ENCODE measurements at regions not wholly inside any gene's neighbourhood (a gene's known extent, or its start where the extent isn't known, plus 50 kb on each side); places are given as distances from the start of the nearest gene placed in this dataset.

- WGBS (ENCODE audit: low lambda C conversion rate): 50% methylated on average over 5 of the region's 5 CpGs
- intact Hi-C loops (cut with micrococcal nuclease; ENCODE audit: unreplicated experiment) (no loop called here), in situ Hi-C loops (cut with HindIII; ENCODE audit: extremely low pct_ligation_motif_present, low pct_unique_long_range_greater_than_20kb) (no loop called here)
- no peak overlapping the region for H3K4me2 ChIP-seq (ENCODE audit: low read depth, low read length)
- no peaks in the 10 kb centered on the region for H3K4me1 ChIP-seq (ENCODE audit: insufficient read depth, low read length)
- peaks cover 90% of the 10 kb centered on the region for H3K9me3 ChIP-seq (ENCODE audit: low read length)
- H3K79me2 ChIP-seq (ENCODE audit: insufficient read depth, low read length): no peaks in the 10 kb centered on the region
- no peak overlapping the region for H2AFZ ChIP-seq (ENCODE audit: low read length)
- no peak overlapping the region for H3K9ac ChIP-seq (ENCODE audit: insufficient read depth, low read depth, low read length)
- H4K20me1 ChIP-seq (ENCODE audit: insufficient read depth, low read length): no peaks in the 10 kb centered on the region
- TF ChIP-seq RNF219 (CRISPR knock-in tag; IDR thresholded peaks at IDR 0.05) (no peak), AGO2 (optimal IDR thresholded peaks at IDR 0.05; ENCODE audit: low read depth, low read length) (no peak), HMGXB4 (CRISPR knock-in tag; IDR thresholded peaks at IDR 0.05; ENCODE audit: borderline replicate concordance in 1 of 2, low read depth in 1 of 2) (no peak), IKZF4 (CRISPR knock-in tag; IDR thresholded peaks at IDR 0.05; ENCODE audit: borderline replicate concordance, low read depth, not compliant biosample characterization) (no peak), IRF1 (CRISPR knock-in tag; IDR thresholded peaks at IDR 0.05; ENCODE audit: low read depth) (no peak), ZNF460 (CRISPR knock-in tag; IDR thresholded peaks at IDR 0.05; ENCODE audit: borderline replicate concordance) (no peak)
- ATAC-seq (no peak), FAIRE-seq (no peak), DNase-seq (ENCODE audit: low spot score) (no peak)
- CTCF ChIA-PET (ENCODE audit: low intra/inter-chr PET ratio, low total read pairs): no interaction called here
- no peaks in the 10 kb centered on the region for H3K36me3 ChIP-seq (replicated peaks in 1 of 2; ENCODE audit: control insufficient read depth in 1 of 2, insufficient read depth in 2 of 2, low read length in 2 of 2)
- H3K4me3 ChIP-seq (replicated peaks in 1 of 3; ENCODE audit: insufficient read depth in 1 of 3, low read depth in 2 of 3, low read length in 3 of 3): no peak overlapping the region
- POLR2A ChIA-PET: no interaction called here
- no peaks in the 10 kb centered on the region for H3K27me3 ChIP-seq (ENCODE audit: control insufficient read depth in 1 of 2, insufficient read depth in 2 of 2, low read length in 2 of 2)
- no peak overlapping the region for H3K27ac ChIP-seq (ENCODE audit: extremely low read length, insufficient read depth, low read length)
- no TSS peak for BruUV-seq (replicated peaks)
These were observed 2232.8 kb upstream of the WWC1 start for GRCh38 chr5:166058660-166059059.
